GM19468 (cell line): ENCODE measurements at regions not wholly inside any gene's neighbourhood (a gene's known extent, or its start where the extent isn't known, plus 50 kb on each side); places are given as distances from the start of the nearest gene placed in this dataset.
"Not testable (repeated sequence)": the region's sequence is repeated elsewhere in the genome, so short reads cannot be mapped to it uniquely, and the experiment has no call there.

ENCODE experiments used
- ATAC-seq: cut with Tn5 transposase; IDR thresholded peaks from one replicate; pipeline ENCODE4 v1.9.1; 2021; ENCODE audit warnings: mild to moderate bottlenecking, moderate library complexity, moderate number of reproducible peaks; ENCODE audit not compliant: unreplicated experiment; ENCODE audit errors: extremely low read depth

- ATAC-seq = no peak
These were observed 323.9 kb upstream of the ID2 start for GRCh38 chr2:8357738-8358518.

GRCh38 chr2:8361930-8362329 is 319.9 kb upstream of the ID2 start:
- no peak for ATAC-seq

GRCh38 chr2:8363161-8363560 is 318.7 kb upstream of the ID2 start:
- ATAC-seq = no peak

GRCh38 chr2:8364668-8365067 is 317.2 kb upstream of the ID2 start:
- ATAC-seq = no peak

GRCh38 chr2:8365331-8365910 is 316.4 kb upstream of the ID2 start:
- no peak for ATAC-seq

GRCh38 chr2:8367833-8368232 is 314.0 kb upstream of the ID2 start:
- no peak for ATAC-seq

GRCh38 chr2:8368463-8368862 is 313.4 kb upstream of the ID2 start:
- no peak for ATAC-seq

- no peak for ATAC-seq
These were observed 312.3 kb upstream of the ID2 start for GRCh38 chr2:8369522-8369921.

- ATAC-seq = no peak
These were observed 311.5 kb upstream of the ID2 start for GRCh38 chr2:8370258-8370802.

GRCh38 chr2:8371653-8372052 is 310.2 kb upstream of the ID2 start:
- ATAC-seq = no peak

- ATAC-seq = no peak
These were observed 307.1 kb upstream of the ID2 start for GRCh38 chr2:8374782-8375181.

GRCh38 chr2:8376603-8377410 is 305.0 kb upstream of the ID2 start:
- no peak for ATAC-seq

- peak; percentile 37 for ATAC-seq
These were observed 303.6 kb upstream of the ID2 start for GRCh38 chr2:8378016-8378810.

GRCh38 chr2:8379128-8379527 is 302.7 kb upstream of the ID2 start:
- no peak for ATAC-seq

- no peak for ATAC-seq
These were observed 302.3 kb upstream of the ID2 start for GRCh38 chr2:8379549-8379948.

GRCh38 chr2:8380026-8380425 is 301.8 kb upstream of the ID2 start:
- ATAC-seq = no peak

- peak; percentile 48 for ATAC-seq
These were observed 301.3 kb upstream of the ID2 start for GRCh38 chr2:8380566-8380965.

GRCh38 chr2:8382485-8382884 is 299.4 kb upstream of the ID2 start:
- ATAC-seq = no peak

GRCh38 chr2:8386748-8387147 is 295.1 kb upstream of the ID2 start:
- not testable (repeated sequence) for ATAC-seq

GRCh38 chr2:8388781-8389180 is 293.1 kb upstream of the ID2 start:
- peak; percentile 37 for ATAC-seq
